NCI-H526 treated with DMSO at 0.1 percent for 48 hours (cell line): ENCODE measurements at regions not wholly inside any gene's neighbourhood (a gene's known extent, or its start where the extent isn't known, plus 50 kb on each side); places are given as distances from the start of the nearest gene placed in this dataset.

Experiments
- DNase-seq: peaks from one replicate; lab custom pipeline; 2025; lab: John Stamatoyannopoulos, UW

DNA sequence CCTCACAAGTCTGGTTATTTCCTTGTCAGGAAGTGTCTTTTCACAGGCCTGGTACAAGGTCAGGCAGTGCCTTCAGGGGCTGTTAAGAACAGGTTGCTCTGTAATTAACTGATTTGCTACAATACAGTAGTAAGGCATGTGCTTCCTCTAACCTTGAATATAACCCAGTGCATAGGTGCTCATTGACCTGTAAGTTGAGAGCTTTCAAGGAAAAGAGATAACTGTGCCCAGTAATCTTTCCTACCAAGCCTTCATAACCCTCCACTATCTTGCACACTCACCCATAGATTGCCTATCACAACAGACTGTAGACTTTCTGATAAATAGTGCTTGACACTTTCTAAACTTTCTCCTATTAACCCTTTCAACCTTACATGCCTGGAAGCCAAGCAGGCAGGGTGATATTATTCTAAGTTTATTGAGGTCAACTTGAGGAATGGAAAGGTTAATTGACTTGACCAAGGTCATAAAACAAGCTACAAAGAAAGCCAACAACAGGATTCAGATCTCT is 148.1 kb downstream of the PPARGC1A start:
- DNase-seq: no peak

DNA sequence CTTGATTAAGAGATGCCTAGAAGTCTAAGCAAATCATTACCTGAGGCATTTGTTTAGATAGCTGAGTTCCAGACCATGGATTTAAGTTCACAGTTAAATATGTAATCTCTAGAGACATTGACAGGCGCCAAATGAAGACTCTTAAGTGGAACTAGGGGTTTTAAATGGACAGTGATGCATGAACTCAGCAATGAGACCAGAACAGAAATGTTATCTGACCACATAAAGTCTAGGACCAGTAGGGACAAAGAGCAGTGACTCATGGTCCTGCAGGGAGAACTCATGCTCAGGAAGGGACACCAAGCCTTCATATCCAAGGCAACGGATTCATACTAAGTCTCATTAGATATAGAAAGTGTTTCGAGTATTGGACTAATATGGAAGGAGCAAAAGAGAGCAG is 152.3 kb downstream of the PPARGC1A start:
- DNase-seq: no peak

DNA sequence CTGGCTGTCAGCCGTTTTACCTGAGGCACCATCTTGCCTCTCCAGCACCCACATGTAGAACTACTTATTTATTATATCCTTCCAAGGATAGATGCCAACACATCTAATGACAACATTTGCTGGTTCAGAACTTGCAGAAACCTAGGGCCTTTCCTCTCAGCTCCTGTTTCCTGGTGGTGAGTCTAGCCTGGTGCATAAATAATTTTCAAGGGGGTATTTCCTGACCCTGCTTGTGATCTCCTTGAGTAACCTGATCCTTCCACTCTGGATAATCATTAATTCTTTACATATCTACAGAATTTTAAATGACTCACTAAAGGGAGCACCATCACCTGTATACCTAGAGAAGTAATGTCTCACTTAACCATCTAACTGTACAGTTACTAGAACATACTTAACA is 153.4 kb downstream of the PPARGC1A start:
- no peak for DNase-seq

DNA sequence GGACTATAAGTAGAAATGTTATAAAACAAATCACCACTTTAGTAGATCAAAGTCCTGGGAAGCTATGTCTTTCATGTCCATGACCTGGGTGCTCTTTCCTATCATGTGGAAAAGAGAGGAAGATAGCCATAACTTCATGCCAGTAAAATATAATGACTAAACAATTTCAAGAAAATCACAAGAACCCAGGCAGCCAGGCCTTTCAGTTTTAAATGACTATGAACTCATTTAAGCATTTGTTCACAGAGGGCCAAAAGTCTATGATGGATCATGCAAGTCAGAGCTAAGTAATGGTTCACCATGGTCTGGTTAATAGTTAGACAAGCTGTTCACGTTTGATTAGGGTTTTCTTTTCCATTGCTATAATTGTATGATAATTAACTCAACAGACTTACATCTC is 155.8 kb downstream of the PPARGC1A start:
- DNase-seq: no peak

DNA sequence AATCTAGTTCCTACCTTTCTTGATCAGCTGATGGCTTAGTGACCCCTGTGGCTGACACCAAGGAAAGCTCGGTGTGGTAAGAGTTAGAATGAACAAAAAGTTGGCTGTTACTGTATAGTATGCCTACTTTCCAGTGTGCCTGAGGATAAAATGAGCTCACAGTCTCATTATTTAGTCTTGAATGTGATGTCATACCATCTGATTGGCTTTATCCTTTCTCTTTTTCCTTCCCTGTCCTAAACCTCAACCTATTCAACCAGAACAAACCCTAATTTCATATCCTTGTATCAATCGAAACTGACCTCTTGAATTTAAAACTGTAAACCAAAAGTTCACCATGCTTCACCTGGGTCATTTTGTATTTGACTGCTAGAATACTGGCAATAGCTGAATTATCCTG is 156.4 kb downstream of the PPARGC1A start:
- DNase-seq: no peak

DNA sequence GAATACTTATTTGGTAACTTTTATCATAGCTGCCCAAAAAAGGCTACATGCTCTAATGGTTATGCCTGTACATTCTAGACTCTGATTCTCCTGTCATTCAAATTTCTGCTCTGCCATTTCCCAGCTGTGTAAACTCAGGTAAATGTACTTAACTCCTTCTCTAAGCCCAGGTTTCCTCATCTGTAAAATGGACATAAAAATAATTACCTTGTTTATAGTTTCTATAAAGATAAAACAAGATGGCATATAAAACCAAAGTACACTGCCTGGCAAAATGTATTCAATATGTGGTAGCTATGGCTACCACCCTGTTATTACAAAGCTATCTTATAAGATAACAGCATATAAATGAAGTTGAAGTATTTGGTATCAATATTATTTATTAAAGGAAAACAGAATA is 158.8 kb downstream of the PPARGC1A start:
- DNase-seq: no peak

DNA sequence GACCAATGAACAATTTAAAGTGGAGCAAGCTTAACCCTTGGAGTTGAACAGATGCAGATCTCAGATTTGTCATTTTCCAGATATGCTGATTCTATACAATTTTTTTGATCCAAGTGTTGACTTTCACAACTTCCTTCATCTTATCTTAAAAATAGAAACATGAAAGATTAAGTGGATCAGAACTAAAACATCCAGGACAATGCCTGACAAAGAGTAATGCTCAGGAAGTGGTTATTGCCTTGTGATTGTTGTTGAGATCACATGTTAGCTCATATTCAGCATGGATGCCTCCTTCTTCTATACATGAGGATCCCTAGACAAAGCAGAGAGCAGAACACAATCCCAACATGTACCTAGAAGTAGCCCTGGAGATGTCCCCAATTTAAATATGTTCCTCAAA is 160.9 kb downstream of the PPARGC1A start:
- no peak for DNase-seq

DNA sequence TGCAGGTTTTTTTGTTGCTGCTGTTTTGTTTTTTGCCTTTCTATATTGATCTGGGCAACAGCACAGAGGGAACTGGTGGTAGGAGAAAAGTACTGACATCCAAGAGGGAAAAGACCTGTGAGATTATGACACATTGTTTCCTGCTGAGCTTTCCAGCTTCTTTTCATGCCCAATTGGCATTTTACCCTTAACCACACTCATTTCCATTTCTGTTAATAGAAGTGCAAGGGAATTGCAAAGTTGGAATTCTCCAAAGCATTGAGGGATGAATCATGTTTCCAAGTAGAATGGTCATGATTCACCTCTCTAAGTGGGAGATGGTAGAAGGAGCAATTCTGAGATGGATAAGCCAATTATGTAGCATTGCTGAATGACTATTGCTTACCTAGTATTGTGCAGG is 161.5 kb downstream of the PPARGC1A start:
- DNase-seq: no peak

DNA sequence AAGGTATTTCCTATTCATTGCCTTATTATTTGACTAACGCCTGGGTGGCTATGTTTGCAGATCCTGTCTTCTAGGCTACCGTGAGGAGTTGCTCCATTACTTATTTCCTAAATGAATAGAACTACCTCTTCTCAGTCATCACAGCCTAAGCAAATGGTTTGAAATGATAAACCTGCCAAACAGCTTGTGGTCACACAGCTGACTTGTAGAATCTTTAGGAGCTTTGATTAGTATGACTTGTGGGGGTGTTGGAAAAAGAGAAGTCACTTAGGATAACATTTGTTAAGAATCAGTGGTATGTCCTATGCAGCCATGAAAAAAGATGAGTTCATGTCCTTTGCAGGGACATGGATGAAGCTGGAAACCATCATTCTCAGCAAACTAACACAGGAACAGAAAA is 169.3 kb downstream of the PPARGC1A start:
- DNase-seq: no peak

DNA sequence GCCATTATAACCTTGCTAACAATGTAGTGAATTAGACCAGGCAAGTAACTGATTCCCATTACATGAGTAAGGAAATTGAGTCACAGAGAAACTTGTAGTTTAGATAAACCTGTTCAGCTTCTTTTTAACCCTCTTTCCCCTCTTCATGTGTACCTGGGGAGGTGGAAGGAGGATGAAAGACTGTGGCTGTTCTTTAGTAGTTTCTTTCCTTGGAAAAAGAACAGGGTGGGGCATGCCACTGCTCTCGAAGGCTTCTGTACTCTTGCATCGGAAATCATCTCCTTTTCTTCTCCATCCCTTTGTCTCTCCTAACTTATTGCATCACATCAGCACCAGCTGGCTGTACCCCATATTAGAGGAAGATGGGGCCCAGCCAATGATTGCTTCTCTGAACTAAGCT is 171.4 kb downstream of the PPARGC1A start:
- DNase-seq: no peak

DNA sequence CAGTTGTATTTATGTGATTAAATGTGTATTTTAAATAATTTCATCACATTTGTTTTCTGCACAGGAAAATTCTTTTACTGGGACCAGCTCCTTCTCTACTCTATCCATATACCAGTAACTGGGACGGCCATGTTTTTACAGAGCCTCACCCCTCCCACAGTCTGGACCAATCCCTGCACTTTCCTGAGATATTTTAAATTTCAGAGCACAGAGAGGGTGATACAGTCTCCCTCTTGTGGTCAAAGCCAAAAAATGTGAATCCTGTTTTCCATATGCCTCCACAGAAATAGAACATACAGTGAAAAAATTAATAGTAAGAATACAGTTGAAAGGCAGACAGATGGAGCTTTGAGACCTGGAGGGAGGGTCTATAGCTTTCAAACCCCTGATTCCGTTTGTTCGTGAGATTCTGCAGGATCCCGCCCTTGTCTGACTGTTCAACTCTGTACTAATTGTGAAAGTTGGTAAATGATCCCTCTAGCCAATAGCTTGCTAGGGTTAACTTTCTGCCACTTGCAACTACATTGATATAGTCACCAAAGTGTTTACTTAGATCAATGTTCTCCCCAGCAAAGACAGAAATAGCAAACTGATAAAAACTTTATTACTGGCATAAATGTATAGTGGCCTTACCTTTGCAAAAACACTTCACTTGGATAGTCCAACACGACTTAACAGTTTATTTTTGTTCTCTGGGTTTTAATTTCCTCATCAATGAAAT is 172.2 kb downstream of the PPARGC1A start:
- DNase-seq: peak; percentile 15

DNA sequence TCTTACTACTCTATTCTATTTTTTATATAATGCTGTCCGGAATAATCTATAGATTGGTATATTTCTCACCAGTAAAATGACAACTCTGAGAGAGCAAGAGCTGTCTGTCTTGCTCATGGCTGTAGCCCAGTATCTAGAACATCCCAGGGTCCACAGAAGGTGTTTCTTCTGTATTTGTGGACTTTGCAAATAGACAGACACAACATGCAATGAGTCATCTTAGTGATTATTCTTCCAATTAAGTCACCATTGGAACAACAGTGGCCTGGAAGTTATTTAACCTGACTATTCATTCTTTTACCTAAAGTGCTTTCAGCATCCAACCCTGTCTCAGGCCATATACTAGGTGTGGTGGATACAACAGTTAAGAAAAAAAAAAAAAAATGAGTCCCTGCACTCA is 179.5 kb downstream of the PPARGC1A start:
- DNase-seq: no peak

DNA sequence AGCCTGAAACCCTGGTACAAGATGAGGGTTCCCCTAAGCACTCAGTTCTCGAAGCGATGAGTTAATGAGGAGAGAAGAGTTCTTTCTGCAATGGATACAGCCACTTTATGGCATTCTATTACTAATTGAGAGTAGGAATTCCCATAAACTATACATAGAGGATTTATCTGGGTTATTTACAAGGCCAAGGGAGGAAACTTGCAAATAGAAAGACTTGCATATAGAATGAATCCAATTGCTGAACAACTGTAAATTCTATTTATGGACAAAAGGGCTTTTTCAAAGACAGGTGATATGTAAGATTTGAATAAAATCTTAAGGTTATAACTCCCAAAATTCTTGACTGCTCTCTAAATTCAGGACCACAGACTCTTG is 182.2 kb downstream of the PPARGC1A start:
- DNase-seq: no peak

DNA sequence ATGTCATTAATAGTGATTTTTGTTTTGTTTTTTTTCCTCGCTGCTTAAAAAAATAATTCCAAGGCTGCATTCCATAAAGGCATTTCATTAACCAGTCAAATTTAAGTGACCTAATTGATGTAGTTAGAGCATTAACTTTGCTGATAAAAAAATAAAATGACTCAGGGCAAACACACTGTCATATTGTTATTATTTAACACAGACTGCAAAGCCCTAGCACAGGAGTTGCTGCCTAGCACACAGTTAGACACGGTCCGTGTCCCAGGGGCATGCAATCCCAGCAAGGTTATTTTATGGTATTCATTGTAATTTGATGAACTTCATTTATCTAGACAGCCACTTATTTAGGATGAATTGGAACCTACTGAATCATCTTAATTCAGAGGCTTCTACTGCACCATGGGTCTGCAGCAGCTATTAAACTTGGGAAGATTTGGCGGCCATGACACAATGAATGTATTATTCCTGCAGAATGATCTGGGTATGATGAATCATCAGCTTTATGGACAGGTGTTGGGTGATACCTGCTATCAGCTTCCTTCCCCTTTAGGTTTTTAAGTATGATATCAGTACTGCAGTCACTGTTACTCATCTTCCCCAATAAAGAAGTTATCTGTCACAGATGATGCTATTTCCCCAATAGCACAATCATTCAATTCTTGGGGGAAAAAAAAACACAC is 182.7 kb downstream of the PPARGC1A start:
- DNase-seq: no peak

DNA sequence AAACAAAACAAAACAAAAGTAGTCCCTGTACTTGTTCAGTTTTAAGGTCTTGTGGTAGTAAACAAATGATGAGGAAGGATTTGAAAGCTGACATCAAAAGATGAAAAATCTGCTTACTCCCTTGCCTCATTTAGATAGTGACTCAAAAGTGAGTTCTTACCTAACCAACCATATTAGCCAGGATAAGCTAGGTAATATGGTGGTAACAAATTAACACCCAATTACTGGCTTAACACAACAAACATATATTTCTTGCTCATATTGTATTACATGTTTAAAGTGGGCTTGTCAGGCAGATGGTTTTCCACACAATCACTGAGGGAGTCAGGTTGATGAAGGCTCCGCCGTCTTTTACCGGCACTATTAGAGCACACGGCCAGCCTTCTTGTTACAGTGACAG is 189.7 kb downstream of the PPARGC1A start:
- no peak for DNase-seq

DNA sequence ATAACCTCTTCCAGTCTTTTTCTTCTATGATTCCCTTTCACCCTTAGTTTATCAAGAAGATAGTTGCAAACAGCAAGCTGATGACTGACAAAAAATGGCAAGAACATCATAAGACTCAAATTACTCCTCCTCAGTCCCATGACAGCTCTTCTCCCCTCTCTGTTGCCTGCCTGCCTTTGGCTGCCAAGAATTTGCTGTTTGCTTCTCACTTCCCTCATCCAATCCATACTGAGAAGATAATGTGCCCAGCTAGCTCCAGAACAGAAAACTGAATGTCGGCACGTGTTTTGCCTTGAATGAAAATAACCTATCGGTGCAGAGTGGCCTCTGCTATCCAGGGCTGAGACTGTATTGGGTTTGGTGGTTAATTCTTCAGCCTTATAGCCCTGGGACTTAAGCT is 192.1 kb downstream of the PPARGC1A start:
- no peak for DNase-seq

DNA sequence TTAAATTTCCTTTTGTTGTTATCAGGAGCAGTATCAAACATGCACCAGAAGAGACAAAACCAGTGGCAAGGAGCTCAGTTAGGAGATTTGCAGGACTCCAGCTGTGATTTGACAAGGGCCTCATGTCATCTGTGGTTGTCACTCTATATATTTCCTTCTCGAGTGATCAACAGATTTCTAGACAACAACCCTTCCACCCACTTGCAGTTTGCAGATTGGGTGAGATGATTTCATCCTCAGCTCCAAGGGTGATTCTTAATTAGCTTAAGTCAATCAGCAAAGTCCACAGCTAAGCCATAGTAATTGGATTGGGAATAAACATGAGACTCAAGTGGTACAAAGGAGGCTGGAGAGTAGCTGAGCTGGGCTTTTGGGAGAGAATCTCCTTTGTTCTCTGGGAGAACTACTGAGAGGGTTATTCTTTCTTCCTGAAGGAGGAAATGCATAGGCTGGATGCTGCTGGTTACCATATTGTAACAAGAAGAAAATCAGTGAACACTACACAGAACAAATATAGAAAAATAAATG is 192.8 kb downstream of the PPARGC1A start:
- no peak for DNase-seq

DNA sequence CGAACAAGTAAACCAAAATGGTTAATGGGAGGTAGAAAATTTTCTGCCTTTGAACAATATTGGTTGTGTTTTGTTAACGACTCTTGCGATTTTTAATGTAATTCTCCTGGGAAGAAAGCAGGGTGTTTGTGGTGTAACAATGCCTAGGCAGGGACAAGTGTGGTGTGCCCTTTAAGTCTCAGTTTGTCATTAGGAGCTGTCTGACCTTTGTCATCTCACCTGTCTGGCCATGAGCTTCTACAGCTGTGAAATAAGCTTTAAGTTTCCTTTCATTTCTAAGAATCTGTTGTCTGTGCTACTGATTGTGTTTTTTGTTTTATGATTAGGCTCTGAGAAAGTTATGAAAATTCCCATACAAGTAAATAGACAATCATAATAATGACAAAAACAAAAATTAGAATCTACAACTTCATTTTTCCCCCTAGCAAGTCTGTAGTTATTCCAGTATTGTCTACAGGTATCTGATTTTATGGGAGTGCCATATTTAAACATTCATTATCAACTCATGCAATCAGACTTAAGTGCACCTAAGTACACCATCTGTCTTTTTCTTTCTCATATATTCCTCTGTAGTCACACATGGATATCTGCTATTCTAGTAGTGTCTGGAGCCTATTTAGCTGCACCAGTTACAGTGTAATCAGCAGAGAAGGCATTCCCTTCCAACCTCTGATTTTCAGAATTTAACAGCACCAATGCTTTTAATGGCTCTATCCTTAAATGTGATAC is 203.5 kb downstream of the PPARGC1A start:
- no peak for DNase-seq

DNA sequence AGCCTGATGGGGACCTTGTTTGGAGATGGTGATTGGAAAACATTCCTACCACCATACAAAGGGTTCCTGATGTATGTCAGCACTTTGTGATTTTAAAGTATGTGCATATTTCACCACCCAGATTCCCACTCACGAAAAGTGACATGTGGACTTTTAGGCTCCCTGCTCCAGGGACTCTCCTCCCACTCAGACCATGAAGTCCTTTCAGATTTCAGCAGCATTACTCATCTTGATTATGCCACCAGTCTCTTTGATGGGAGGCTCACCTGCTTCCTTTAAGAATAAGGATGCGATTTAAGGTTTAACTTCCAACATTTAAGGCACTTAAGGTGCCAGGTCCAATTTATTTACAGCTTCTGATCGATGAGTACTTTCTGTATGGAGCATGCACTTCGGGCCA is 204.4 kb downstream of the PPARGC1A start:
- DNase-seq: no peak

DNA sequence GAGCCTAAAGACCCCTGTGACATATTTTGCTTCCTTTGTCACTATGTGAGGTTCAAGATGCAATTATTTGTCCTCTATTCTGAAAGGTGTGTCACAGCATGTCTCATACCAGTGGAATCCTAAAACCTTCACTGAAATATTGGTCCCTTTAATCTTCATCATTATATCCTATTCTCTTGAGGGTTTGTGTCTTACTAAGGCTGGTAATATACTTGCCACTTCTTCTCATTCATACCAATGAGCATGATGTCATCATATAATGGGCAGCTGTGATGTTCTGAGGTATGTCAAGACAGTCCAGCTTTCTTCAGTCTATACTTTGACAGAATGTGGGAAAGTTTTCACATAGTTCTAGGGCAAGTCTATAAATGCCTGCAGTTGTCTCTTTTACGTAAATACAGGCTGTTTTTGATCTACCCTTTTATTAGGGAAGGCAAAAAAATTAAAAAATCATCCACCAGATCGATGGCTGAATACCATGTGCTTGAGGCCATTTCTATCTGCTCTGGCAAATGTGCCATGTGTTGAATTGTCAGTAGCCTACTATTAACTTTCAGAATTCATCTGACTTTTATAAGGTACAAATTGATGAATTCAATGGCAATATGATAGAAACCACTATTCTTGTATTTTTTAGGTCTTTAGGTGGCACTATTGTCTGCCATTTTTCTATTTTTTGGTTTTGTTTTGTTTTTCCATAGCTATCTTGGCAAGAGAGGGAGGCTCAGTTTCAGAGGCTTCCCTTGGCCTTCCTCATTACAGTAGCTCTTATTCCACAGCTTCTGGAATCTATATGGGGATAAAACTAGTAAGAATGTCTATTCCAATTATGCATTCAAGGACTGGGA is 209.0 kb downstream of the PPARGC1A start:
- no peak for DNase-seq

DNA sequence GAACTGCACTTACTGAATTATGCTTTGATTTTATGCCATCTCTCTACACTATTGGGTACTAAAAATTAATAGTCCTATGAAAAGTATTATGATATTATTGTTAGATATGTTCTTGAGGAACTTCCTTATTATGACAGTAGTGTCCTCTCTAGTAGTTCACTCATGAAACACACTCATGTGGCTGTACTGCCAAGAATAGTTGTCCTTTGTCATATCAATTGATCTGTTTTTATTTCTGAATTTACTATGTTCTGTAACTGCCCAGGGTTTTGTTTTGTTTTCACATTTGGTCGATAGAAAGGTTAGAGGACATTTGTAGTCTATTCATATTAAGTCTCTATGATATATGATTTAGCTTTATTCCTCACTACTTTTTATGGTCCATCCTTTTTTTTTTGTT is 215.2 kb downstream of the PPARGC1A start:
- DNase-seq: no peak

DNA sequence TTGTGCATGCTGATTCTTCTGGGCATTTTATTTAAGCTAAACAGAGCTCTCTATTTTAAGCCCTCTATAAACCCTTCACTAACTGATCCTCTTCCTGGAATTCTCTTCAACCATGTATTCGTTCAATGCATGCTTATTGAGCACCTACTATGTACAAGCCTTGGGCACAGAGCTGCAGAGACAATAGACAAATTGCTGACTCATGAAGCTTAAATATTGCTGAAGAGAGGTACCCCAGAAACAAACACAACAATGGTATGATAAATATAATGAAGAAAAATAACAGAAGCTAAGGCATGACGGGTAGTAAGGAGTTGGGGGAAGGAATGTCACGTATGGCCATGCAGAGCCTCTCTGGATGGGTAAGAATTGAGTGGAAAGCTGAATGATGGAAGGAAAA is 222.2 kb downstream of the PPARGC1A start:
- no peak for DNase-seq
